CD4-positive, CD25-positive, alpha-beta regulatory T cell (primary cell): ENCODE measurements at regions not wholly inside any gene's neighbourhood (a gene's known extent, or its start where the extent isn't known, plus 50 kb on each side); places are given as distances from the start of the nearest gene placed in this dataset.
A peak's percentile ranks its signal among the peaks of the same experiment; 100 is the strongest.

Source experiments
- ATAC-seq, 2 donors: fragments of 150-1000 bp; cut with Tn5 transposase; one replicate each; pipeline ENCODE4 v1.10.0; 2021; ENCODE audit warnings: low read depth in 2 of 2, moderate number of reproducible peaks in 2 of 2, moderate library complexity in 1 of 2
- DNase-seq, 3 donors: peaks; one replicate each; pipeline versions ENCODE4 v3.0.0 to v3.0.0-alpha.2; 2012 to 2022; ENCODE audit warnings: mixed read lengths in 1 of 3
- H3K27ac ChIP-seq: one replicate; pipeline ENCODE4 v1.7.0; 2013; ENCODE audit warnings: mild to moderate bottlenecking, low read length; ENCODE audit not compliant: insufficient read depth, poor library complexity, severe bottlenecking
- H3K27me3 ChIP-seq: one replicate; pipeline ENCODE4 v1.7.0; 2013; ENCODE audit warnings: low read length; ENCODE audit not compliant: control insufficient read depth, insufficient read depth
- H3K36me3 ChIP-seq: one replicate; pipeline ENCODE4 v1.7.0; 2013; ENCODE audit warnings: mild to moderate bottlenecking, low read length, moderate library complexity; ENCODE audit not compliant: control insufficient read depth, insufficient read depth
- H3K4me1 ChIP-seq: 2 replicates; pipeline ENCODE4 v1.7.0; 2013; ENCODE audit warnings: mild to moderate bottlenecking, low read length; ENCODE audit not compliant: insufficient read depth, control insufficient read depth, poor library complexity, severe bottlenecking
- H3K4me3 ChIP-seq: one replicate; pipeline ENCODE4 v1.7.0; 2013; ENCODE audit warnings: low read depth, mild to moderate bottlenecking, low read length, moderate library complexity
- H3K9me3 ChIP-seq, 2 experiments: 1 replicate in 1 of 2; 2 replicates in 1 of 2; pipeline ENCODE4 v1.7.0; 2013; ENCODE audit warnings: low read length in 2 of 2, mild to moderate bottlenecking in 1 of 2, moderate library complexity in 1 of 2; ENCODE audit not compliant: control insufficient read depth in 2 of 2
- H3K27ac Mint-ChIP-seq, 3 donors: one replicate each; pipeline ENCODE4 v1.8.0; 2020 to 2022; ENCODE audit warnings: mild to moderate bottlenecking in 3 of 3, mixed read lengths in 3 of 3, moderate library complexity in 2 of 3
- H3K27me3 Mint-ChIP-seq: one replicate; pipeline ENCODE4 v1.8.0; 2022; ENCODE audit warnings: mild to moderate bottlenecking, mixed read lengths
- H3K36me3 Mint-ChIP-seq: one replicate; pipeline ENCODE4 v1.8.0; 2020; ENCODE audit warnings: mixed read lengths
- H3K4me1 Mint-ChIP-seq, 4 donors: one replicate each; pipeline ENCODE4 v1.8.0; 2020 to 2022; ENCODE audit warnings: mixed read lengths in 4 of 4, mild to moderate bottlenecking in 1 of 4
- H3K4me3 Mint-ChIP-seq, 4 donors: one replicate each; pipeline ENCODE4 v1.8.0; 2020 to 2022; ENCODE audit warnings: mild to moderate bottlenecking in 4 of 4, mixed read lengths in 4 of 4, moderate library complexity in 3 of 4
- H3K9me3 Mint-ChIP-seq, 7 donors: one replicate each; pipeline ENCODE4 v1.8.0; 2020 to 2022; ENCODE audit warnings: mixed read lengths in 7 of 7, mild to moderate bottlenecking in 3 of 7, moderate library complexity in 2 of 7

DNA sequence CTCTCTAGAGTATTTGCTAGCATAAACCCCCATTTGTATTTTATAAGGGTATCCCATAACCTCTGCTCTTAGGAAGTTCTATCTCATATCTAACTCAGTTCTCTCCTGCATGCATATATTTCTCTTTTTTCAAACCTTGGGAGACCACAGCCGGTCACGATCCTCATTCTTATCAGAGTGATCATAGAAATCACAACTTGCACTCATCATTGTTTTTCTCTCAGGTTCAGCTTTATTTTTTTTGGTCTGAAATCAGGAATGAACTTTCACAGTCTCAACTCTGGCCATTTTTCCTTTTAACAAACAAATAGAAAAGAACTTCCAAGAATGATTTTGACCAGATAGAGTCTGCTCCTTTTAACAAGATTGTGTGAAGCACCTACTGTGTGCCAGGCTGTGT is 98.6 kb upstream of the BLID start:
- peak overlapping the region in 1 of 3 donors; percentile 38 for H3K27ac Mint-ChIP-seq
- Histone ChIP-seq H3K27ac (no peak overlapping the region), H3K4me3 (no peak overlapping the region), H3K27me3 (no peaks in the 10 kb centered on the region), H3K36me3 (no peaks in the 10 kb centered on the region), H3K4me1 (no peaks in the 10 kb centered on the region), H3K9me3 (no peaks in the 10 kb centered on the region)
- no peaks in the 10 kb centered on the region for H3K36me3 Mint-ChIP-seq
- H3K9me3 Mint-ChIP-seq, result no peaks in the 10 kb centered on the region
- ATAC-seq (no peak), DNase-seq (no peak)
- no peaks in the 10 kb centered on the region for H3K4me1 Mint-ChIP-seq
- H3K4me3 Mint-ChIP-seq, result no peak overlapping the region
- peaks cover 5% of the 10 kb centered on the region for H3K27me3 Mint-ChIP-seq

DNA sequence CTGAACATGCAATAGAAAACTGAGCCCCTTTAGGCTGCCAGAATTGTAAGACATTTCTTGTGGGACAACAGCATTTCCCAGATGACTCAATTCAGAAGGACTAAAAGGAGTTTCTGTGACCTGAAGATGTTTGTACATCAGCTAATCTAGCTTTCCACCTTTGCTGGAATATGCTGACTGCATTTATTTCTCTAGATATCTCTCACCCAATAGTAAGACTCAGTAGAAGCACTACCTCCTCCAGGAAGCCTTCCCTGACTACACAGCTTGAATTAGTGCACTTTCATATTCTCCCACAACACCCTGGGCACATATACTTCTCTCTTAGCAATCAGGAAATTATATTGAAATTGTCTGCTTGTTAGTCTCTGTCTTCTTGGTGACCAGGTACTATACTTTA is 98.1 kb upstream of the BLID start:
- H3K27me3 Mint-ChIP-seq, result peaks cover 5% of the 10 kb centered on the region
- Histone ChIP-seq H3K36me3 (no peaks in the 10 kb centered on the region), H3K27me3 (no peaks in the 10 kb centered on the region), H3K27ac (no peak overlapping the region), H3K9me3 (no peaks in the 10 kb centered on the region), H3K4me1 (no peaks in the 10 kb centered on the region), H3K4me3 (no peak overlapping the region)
- no peaks in the 10 kb centered on the region for H3K36me3 Mint-ChIP-seq
- H3K9me3 Mint-ChIP-seq, result no peaks in the 10 kb centered on the region
- no peak overlapping the region for H3K4me3 Mint-ChIP-seq
- H3K4me1 Mint-ChIP-seq, result no peaks in the 10 kb centered on the region
- no peak overlapping the region for H3K27ac Mint-ChIP-seq
- DNase-seq (no peak), ATAC-seq (no peak)

GRCh38 chr11:122213171-122213570 is 97.2 kb upstream of the BLID start:
- no peaks in the 10 kb centered on the region for H3K4me1 Mint-ChIP-seq
- no peak for DNase-seq
- no peak overlapping the region for H3K4me3 Mint-ChIP-seq
- H3K9me3 Mint-ChIP-seq, result no peaks in the 10 kb centered on the region
- no peaks in the 10 kb centered on the region for H3K36me3 Mint-ChIP-seq
- ATAC-seq, result no peak
- H3K4me3 ChIP-seq, result no peak overlapping the region
- no peaks in the 10 kb centered on the region for H3K9me3 ChIP-seq
- no peaks in the 10 kb centered on the region for H3K4me1 ChIP-seq
- no peak overlapping the region for H3K27ac ChIP-seq
- H3K36me3 ChIP-seq, result no peaks in the 10 kb centered on the region
- no peak overlapping the region for H3K27ac Mint-ChIP-seq
- H3K27me3 ChIP-seq, result no peaks in the 10 kb centered on the region
- peaks cover 5% of the 10 kb centered on the region for H3K27me3 Mint-ChIP-seq

- H3K4me3 Mint-ChIP-seq, result no peak overlapping the region
- H3K36me3 Mint-ChIP-seq, result no peaks in the 10 kb centered on the region
- H3K27me3 Mint-ChIP-seq, result no peaks in the 10 kb centered on the region
- no peak overlapping the region for H3K27ac ChIP-seq
- H3K27me3 ChIP-seq, result no peaks in the 10 kb centered on the region
- no peaks in the 10 kb centered on the region for H3K36me3 ChIP-seq
- H3K4me1 Mint-ChIP-seq, result no peaks in the 10 kb centered on the region
- no peak for DNase-seq
- no peaks in the 10 kb centered on the region for H3K4me1 ChIP-seq
- H3K4me3 ChIP-seq, result no peak overlapping the region
- ATAC-seq, result no peak
- H3K9me3 Mint-ChIP-seq, result no peaks in the 10 kb centered on the region
- no peaks in the 10 kb centered on the region for H3K9me3 ChIP-seq
- no peak overlapping the region for H3K27ac Mint-ChIP-seq
These were observed 94.5 kb upstream of the BLID start for GRCh38 chr11:122210367-122210997.

DNA sequence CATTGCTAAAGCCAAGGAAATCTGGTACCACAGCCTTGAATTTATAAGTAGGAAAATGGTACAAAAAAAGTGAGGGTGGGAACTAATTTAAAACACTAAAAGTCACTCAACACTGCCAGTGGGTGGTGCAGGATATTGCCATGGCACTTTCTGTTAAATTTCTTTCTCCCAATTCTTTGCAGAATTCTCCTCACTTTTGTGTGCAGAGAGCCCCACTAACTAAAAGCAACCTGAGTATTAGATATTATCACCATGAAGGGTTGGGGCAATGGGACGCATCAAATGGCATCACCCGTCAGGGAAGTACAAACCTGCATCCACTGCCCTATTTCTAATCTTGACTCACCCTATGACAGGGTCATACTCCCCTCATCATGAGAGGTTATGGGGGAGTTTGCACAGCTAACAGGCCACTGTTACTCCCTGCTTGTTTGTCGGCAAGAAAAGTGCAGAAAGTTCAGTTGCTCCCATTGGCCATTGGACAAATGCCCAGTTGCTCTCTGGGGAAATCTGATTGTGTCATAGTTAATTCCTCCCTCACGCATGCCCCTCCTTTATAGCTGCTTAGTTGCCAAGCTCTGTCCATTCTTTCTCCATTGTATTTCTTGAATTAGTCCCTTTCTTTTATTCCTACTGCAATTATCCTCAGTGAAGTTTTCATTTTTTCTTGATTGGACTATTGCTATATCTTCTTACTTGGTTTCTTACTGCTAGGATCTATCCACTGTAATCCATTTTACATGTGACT is 93.8 kb upstream of the BLID start:
- no peak for ATAC-seq

DNA sequence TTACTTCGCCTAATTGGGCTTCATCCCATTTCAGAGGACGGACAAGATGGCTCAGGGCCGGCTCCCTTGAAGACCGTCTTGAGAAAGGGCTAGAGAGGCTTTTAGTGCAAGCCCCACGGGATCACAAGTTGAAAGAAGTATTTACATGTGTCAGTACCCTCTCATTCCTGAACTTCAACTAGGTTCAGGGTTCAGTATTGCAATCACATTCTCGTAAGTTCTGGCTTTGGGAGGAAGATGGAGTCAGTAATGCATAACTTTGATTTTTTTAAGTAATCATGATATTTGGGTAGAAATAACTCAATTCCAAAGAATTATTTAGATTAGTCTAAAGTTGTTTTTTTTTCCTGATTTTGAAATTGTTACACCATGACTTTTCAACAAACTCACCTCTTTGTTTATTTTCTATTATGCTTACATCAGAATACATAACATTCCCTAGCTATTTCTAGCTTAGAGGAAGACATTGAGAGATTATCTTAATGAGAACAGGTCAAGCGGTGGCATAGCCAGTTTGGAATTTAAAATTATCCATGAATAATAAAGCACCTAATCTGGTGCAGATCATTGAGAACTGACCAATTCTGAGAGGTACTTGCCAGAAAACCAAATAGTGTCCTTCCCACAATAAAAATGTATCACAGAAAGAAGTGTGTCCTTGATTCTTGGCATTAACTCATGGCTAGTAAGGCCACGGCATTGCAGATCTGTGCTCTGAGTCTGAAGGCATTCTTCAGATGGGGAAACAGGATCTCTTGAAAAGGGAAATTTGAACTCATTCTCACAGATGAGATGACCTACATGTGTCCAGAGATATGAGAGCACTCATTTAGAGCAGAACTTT is 92.1 kb upstream of the BLID start:
- H3K4me1 Mint-ChIP-seq, result no peaks in the 10 kb centered on the region
- Histone ChIP-seq H3K4me1 (no peaks in the 10 kb centered on the region), H3K27me3 (peaks cover 4% of the 10 kb centered on the region), H3K27ac (no peak overlapping the region), H3K9me3 (no peaks in the 10 kb centered on the region), H3K4me3 (no peak overlapping the region), H3K36me3 (no peaks in the 10 kb centered on the region)
- DNase-seq (no peak), ATAC-seq (no peak)
- no peak overlapping the region for H3K4me3 Mint-ChIP-seq
- H3K27ac Mint-ChIP-seq, result no peak overlapping the region
- no peaks in the 10 kb centered on the region for H3K36me3 Mint-ChIP-seq
- peaks cover 0 to 1% (median 0%) of the 10 kb centered on the region in 7 donors for H3K9me3 Mint-ChIP-seq
- no peaks in the 10 kb centered on the region for H3K27me3 Mint-ChIP-seq

More for the DNA sequence above, 93.8 kb upstream of the BLID start:
- Histone ChIP-seq H3K4me1 (no peaks in the 10 kb centered on the region), H3K36me3 (no peaks in the 10 kb centered on the region), H3K27ac (no peak overlapping the region), H3K9me3 (no peaks in the 10 kb centered on the region), H3K4me3 (no peak overlapping the region), H3K27me3 (no peaks in the 10 kb centered on the region)
- DNase-seq, result no peak
- H3K27me3 Mint-ChIP-seq, result no peaks in the 10 kb centered on the region
- H3K36me3 Mint-ChIP-seq, result no peaks in the 10 kb centered on the region
- H3K4me1 Mint-ChIP-seq, result no peaks in the 10 kb centered on the region
- H3K4me3 Mint-ChIP-seq, result no peak overlapping the region
- no peak overlapping the region for H3K27ac Mint-ChIP-seq
- no peaks in the 10 kb centered on the region for H3K9me3 Mint-ChIP-seq

DNA sequence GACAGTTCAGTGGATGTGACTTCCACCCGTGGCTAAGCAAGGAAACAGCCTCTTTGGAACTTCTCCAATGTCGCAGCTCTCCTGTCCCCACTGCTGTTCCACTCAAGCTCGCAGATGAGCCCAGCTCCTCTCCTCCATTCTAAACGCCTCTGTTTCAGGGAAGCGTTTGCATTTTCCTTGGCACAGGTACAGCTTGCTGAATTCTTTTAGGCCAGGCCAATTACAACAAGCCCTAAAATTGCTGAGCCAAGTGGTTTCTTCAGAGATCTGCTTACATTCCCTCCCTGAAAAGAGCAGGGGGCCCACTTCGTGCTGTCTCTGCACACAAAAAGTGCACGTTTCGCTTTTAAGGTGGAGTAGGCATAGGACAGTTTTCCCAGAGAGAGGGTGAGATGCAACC is 91.5 kb upstream of the BLID start:
- Mint-ChIP-seq H3K4me3 (no peak overlapping the region), H3K9me3 (peaks cover 0 to 2% (median 0%) of the 10 kb centered on the region in 7 donors), H3K27ac (no peak overlapping the region), H3K4me1 (no peaks in the 10 kb centered on the region), H3K36me3 (no peaks in the 10 kb centered on the region), H3K27me3 (no peaks in the 10 kb centered on the region)
- ATAC-seq (no peak), DNase-seq (no peak)
- peaks cover 4% of the 10 kb centered on the region for H3K27me3 ChIP-seq
- H3K4me1 ChIP-seq, result no peaks in the 10 kb centered on the region
- no peaks in the 10 kb centered on the region for H3K36me3 ChIP-seq
- H3K4me3 ChIP-seq, result no peak overlapping the region
- H3K9me3 ChIP-seq, result no peaks in the 10 kb centered on the region
- H3K27ac ChIP-seq, result no peak overlapping the region
